ENCODE measurements at regions not wholly inside any gene's neighbourhood (a gene's known extent, or its start where the extent isn't known, plus 50 kb on each side); places are given as distances from the start of the nearest gene placed in this dataset.

- TF ChIP-seq POLR2AphosphoS5 (IDR thresholded peaks at IDR 0.05; ENCODE audit: low read depth, low read length) = no peak
- no peak for TF ChIP-seq REST (IDR thresholded peaks at IDR 0.05; ENCODE audit: insufficient read depth in 1 of 2, low read depth in 2 of 2, low read length in 2 of 2)
- no peak for TF ChIP-seq FOXP2 (optimal IDR thresholded peaks at IDR 0.05; ENCODE audit: borderline replicate concordance, extremely low read depth, extremely low read length, insufficient read depth)
- no peak for TF ChIP-seq TAF1 (IDR thresholded peaks at IDR 0.05; ENCODE audit: borderline replicate concordance, insufficient read depth, low read length)
- TF ChIP-seq SIN3A (IDR thresholded peaks at IDR 0.05; ENCODE audit: borderline replicate concordance, insufficient read depth, low read length) = no peak
Measured at GRCh38 chr10:23512355-23513058, 73.6 kb downstream of the OTUD1 start.

GRCh38 chr10:23514321-23514720 lies 75.4 kb downstream of the OTUD1 start:
- TF ChIP-seq POLR2AphosphoS5 (IDR thresholded peaks at IDR 0.05; ENCODE audit: low read depth, low read length) = no peak
- TF ChIP-seq FOXP2 (optimal IDR thresholded peaks at IDR 0.05; ENCODE audit: borderline replicate concordance, extremely low read depth, extremely low read length, insufficient read depth) = no peak
- no peak for TF ChIP-seq SIN3A (IDR thresholded peaks at IDR 0.05; ENCODE audit: borderline replicate concordance, insufficient read depth, low read length)
- TF ChIP-seq REST (IDR thresholded peaks at IDR 0.05; ENCODE audit: insufficient read depth in 1 of 2, low read depth in 2 of 2, low read length in 2 of 2) = no peak

GRCh38 chr10:23516530-23516929 lies 77.7 kb downstream of the OTUD1 start:
- TF ChIP-seq POLR2AphosphoS5 (IDR thresholded peaks at IDR 0.05; ENCODE audit: low read depth, low read length) = no peak
- TF ChIP-seq TAF1 (IDR thresholded peaks at IDR 0.05; ENCODE audit: borderline replicate concordance, insufficient read depth, low read length) = no peak
- peak; percentile 75 to 92 for TF ChIP-seq REST (IDR thresholded peaks at IDR 0.05; ENCODE audit: insufficient read depth in 1 of 2, low read depth in 2 of 2, low read length in 2 of 2)
- TF ChIP-seq SIN3A (IDR thresholded peaks at IDR 0.05; ENCODE audit: borderline replicate concordance, insufficient read depth, low read length) = no peak

- no peak for TF ChIP-seq FOXP2 (optimal IDR thresholded peaks at IDR 0.05; ENCODE audit: borderline replicate concordance, extremely low read depth, extremely low read length, insufficient read depth)
Measured at GRCh38 chr10:23517155-23517554, 78.3 kb downstream of the OTUD1 start.

- TF ChIP-seq FOXP2 (optimal IDR thresholded peaks at IDR 0.05; ENCODE audit: borderline replicate concordance, extremely low read depth, extremely low read length, insufficient read depth) (no peak), POLR2AphosphoS5 (IDR thresholded peaks at IDR 0.05; ENCODE audit: low read depth, low read length) (no peak), REST (IDR thresholded peaks at IDR 0.05; ENCODE audit: insufficient read depth in 1 of 2, low read depth in 2 of 2, low read length in 2 of 2) (no peak), SIN3A (IDR thresholded peaks at IDR 0.05; ENCODE audit: borderline replicate concordance, insufficient read depth, low read length) (no peak), TAF1 (IDR thresholded peaks at IDR 0.05; ENCODE audit: borderline replicate concordance, insufficient read depth, low read length) (no peak)
Measured at GRCh38 chr10:23521735-23522134, 82.9 kb downstream of the OTUD1 start.
